Body of pancreas (tissue), 4 donors: ENCODE measurements at regions not wholly inside any gene's neighbourhood (a gene's known extent, or its start where the extent isn't known, plus 50 kb on each side); places are given as distances from the start of the nearest gene placed in this dataset.

Experiments
- ATAC-seq: fragments of 150-250 bp; one replicate; pipeline ENCODE4 v1.9.1; 2016
- DNase-seq, 4 donors: peaks; one replicate each; pipeline ENCODE4 v3.0.0-alpha.2; 2019
- H3K27ac ChIP-seq, 4 donors: fragments of 200-600 bp; sonication (generic); 1 replicate in 3 of 4; 2 replicates in 1 of 4; pipeline versions ENCODE4 v1.5.1 to v1.6.1; 2016 to 2019; ENCODE audit warnings: mild to moderate bottlenecking in 1 of 4, mixed read lengths in 1 of 4, moderate library complexity in 1 of 4
- H3K27me3 ChIP-seq, 2 donors: fragments of 200-600 bp; sonication (generic); one replicate each; pipeline ENCODE4 v1.6.0; 2016; ENCODE audit warnings: mild to moderate bottlenecking in 1 of 2
- H3K36me3 ChIP-seq, 2 donors: fragments of 200-600 bp; sonication (generic); replicated peaks in 1 of 2; 2 replicates each; pipeline ENCODE4 v1.5.1; 2016; ENCODE audit warnings: low read depth in 2 of 2; ENCODE audit not compliant: insufficient read depth in 1 of 2
- H3K4me1 ChIP-seq: fragments of 200-600 bp; sonication (generic); one replicate; pipeline ENCODE4 v1.6.0; 2016
- H3K4me3 ChIP-seq, 2 donors: fragments of 200-600 bp; sonication (generic); 1 replicate in 1 of 2; 2 replicates in 1 of 2; pipeline ENCODE4 v1.5.1; 2016 to 2019
- H3K9me3 ChIP-seq, 3 donors: fragments of 200-600 bp; sonication (generic); 1 replicate in 2 of 3; 2 replicates in 1 of 3; pipeline ENCODE4 v1.5.1; 2016
- POLR2A ChIP-seq, 3 donors: fragments of 450-650 bp; IDR thresholded peaks; one replicate each; pipeline ENCODE4 v1.6.1; 2016; ENCODE audit warnings: antibody characterized with exemption in 3 of 3, mild to moderate bottlenecking in 2 of 3
- WGBS, 2 donors: methylation state at CpG; one replicate each; pipeline ENCODE4 v1.1.5; 2017; 5-methylcytosine and 5-hydroxymethylcytosine counted together
- intact Hi-C: fragments of 100-400 bp; cut with DNase I; formaldehyde crosslinking; loops from one replicate; pipeline ENCODE4 v1.15.1; 2023
- TF ChIP-seq, protein P1 (sequence below), 7 experiments: fragments of 450-650 bp in 4 of 7; fragments of 200-600 bp in 3 of 7; sonication (generic) in 3 of 7; IDR thresholded peaks; one replicate each; pipeline ENCODE4 v1.5.1; 2016 to 2019; ENCODE audit warnings: antibody characterized with exemption in 7 of 7

GRCh38 chr13:74839656-74840055 lies 642.3 kb downstream of the TBC1D4 start:
- no peaks in the 10 kb centered on the region for H3K36me3 ChIP-seq
- H3K4me3 ChIP-seq: no peak overlapping the region
- H3K27me3 ChIP-seq: no peaks in the 10 kb centered on the region
- no peak overlapping the region for H3K27ac ChIP-seq
- no peaks in the 10 kb centered on the region for H3K4me1 ChIP-seq
- intact Hi-C loops: no loop called here
- TF ChIP-seq, protein P1, sequence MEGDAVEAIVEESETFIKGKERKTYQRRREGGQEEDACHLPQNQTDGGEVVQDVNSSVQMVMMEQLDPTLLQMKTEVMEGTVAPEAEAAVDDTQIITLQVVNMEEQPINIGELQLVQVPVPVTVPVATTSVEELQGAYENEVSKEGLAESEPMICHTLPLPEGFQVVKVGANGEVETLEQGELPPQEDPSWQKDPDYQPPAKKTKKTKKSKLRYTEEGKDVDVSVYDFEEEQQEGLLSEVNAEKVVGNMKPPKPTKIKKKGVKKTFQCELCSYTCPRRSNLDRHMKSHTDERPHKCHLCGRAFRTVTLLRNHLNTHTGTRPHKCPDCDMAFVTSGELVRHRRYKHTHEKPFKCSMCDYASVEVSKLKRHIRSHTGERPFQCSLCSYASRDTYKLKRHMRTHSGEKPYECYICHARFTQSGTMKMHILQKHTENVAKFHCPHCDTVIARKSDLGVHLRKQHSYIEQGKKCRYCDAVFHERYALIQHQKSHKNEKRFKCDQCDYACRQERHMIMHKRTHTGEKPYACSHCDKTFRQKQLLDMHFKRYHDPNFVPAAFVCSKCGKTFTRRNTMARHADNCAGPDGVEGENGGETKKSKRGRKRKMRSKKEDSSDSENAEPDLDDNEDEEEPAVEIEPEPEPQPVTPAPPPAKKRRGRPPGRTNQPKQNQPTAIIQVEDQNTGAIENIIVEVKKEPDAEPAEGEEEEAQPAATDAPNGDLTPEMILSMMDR (IDR thresholded peaks at IDR 0.05): no peak
- no peak for TF ChIP-seq POLR2A (IDR thresholded peaks at IDR 0.05)
- ATAC-seq (no peak), DNase-seq (no peak)
- no peaks in the 10 kb centered on the region for H3K9me3 ChIP-seq

DNA sequence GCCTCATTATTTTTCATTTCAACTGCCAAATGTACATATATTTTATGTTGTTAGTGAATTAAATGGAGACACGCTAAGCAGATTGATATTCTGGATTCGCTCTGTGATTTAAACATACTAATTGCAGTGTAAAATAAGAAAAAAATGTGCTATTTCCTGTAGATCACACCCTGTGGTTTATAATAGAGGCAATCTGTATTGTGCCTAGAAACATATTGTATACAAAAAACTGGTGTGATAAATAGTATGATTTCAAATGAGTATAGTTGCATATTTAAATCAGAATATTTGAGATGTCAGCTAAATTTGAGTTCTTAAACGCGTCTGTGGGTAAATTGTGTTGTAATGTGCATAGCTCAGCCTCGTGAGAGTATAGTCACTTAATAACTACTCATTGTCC lies 643.9 kb downstream of the TBC1D4 start:
- no peak for ATAC-seq

DNA sequence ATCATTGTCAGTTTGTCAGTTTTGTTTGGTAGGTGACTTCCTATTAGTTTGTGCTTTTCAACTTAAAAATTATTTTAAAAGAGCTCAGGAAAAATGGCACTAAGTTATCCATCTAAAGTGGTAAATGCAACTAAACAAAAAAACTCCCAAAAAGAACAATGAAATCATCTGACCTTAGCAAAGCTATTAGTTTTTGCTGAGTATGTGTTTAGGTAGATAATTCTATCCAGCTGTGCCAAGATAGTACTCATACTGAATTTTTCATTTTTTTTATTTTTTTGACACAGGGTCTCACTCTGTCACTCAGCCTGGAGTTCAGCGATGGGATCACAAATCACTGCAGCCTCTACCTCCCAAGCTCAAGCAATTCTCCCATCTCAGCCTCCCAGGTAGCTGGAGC lies 645.3 kb downstream of the TBC1D4 start:
- Histone ChIP-seq H3K9me3 (no peaks in the 10 kb centered on the region), H3K27me3 (no peaks in the 10 kb centered on the region), H3K36me3 (no peaks in the 10 kb centered on the region), H3K4me1 (no peaks in the 10 kb centered on the region), H3K4me3 (no peak overlapping the region), H3K27ac (no peak overlapping the region)
- TF ChIP-seq, protein P1 (IDR thresholded peaks at IDR 0.05): no peak
- TF ChIP-seq POLR2A (IDR thresholded peaks at IDR 0.05): no peak
- DNase-seq: no peak
- ATAC-seq: no peak
- intact Hi-C loops: no loop called here
- 81 to 94% methylated on average over 1 of the region's 1 CpG for WGBS, 2 donors

More for the DNA sequence above, 643.9 kb downstream of the TBC1D4 start:
- Histone ChIP-seq H3K9me3 (no peaks in the 10 kb centered on the region), H3K27me3 (no peaks in the 10 kb centered on the region), H3K4me3 (no peak overlapping the region), H3K36me3 (no peaks in the 10 kb centered on the region), H3K27ac (no peak overlapping the region), H3K4me1 (no peaks in the 10 kb centered on the region)
- WGBS, 2 donors: 73 to 76% methylated on average over 5 of the region's 5 CpGs
- TF ChIP-seq, protein P1 (IDR thresholded peaks at IDR 0.05): no peak
- TF ChIP-seq POLR2A (IDR thresholded peaks at IDR 0.05): no peak
- no peak for DNase-seq
- intact Hi-C loops: no loop called here

DNA sequence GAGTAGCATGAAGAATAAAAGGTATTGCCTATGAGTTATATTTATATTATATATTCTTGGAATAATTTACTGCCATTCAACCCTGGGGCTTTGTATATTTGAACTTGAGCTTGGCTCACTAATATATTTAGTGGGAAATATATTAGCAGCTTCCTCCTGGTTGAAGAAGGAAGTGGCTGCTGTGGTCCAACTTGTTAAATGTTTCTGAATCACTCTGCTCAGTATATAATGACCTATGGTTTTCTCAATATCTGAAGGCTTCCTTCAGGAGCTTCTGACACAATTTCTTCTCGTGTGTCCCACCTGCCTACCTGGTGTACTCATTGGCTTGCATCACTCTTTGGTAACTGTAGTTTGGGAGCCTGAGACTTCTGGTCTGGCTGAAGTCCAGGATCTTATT lies 646.4 kb downstream of the TBC1D4 start:
- TF ChIP-seq POLR2A (IDR thresholded peaks at IDR 0.05): no peak
- TF ChIP-seq, protein P1 (IDR thresholded peaks at IDR 0.05): no peak
- H3K36me3 ChIP-seq: no peaks in the 10 kb centered on the region
- H3K27me3 ChIP-seq: no peaks in the 10 kb centered on the region
- WGBS, 2 donors: 30 to 50% methylated on average over 1 of the region's 1 CpG
- DNase-seq: no peak
- H3K9me3 ChIP-seq: no peaks in the 10 kb centered on the region
- no peaks in the 10 kb centered on the region for H3K4me1 ChIP-seq
- H3K27ac ChIP-seq: no peak overlapping the region
- intact Hi-C loops: no loop called here
- no peak for ATAC-seq
- H3K4me3 ChIP-seq: no peak overlapping the region

- no peaks in the 10 kb centered on the region for H3K9me3 ChIP-seq
- H3K36me3 ChIP-seq: no peaks in the 10 kb centered on the region
- H3K27ac ChIP-seq: no peak overlapping the region
- intact Hi-C loops: no loop called here
- ATAC-seq: no peak
- no peaks in the 10 kb centered on the region for H3K27me3 ChIP-seq
- no peak overlapping the region for H3K4me3 ChIP-seq
- DNase-seq: no peak
- TF ChIP-seq, protein P1 (IDR thresholded peaks at IDR 0.05): no peak
- TF ChIP-seq POLR2A (IDR thresholded peaks at IDR 0.05): no peak
- H3K4me1 ChIP-seq: no peaks in the 10 kb centered on the region
Measured at GRCh38 chr13:74825938-74826246, 656.1 kb downstream of the TBC1D4 start.
